Astrocyte (in vitro differentiated cells and primary cell): ENCODE measurements at regions not wholly inside any gene's neighbourhood (a gene's known extent, or its start where the extent isn't known, plus 50 kb on each side); places are given as distances from the start of the nearest gene placed in this dataset.

Source experiments
- DNase-seq: peaks from one replicate; pipeline ENCODE4 v3.0.0-alpha.2; 2010; ENCODE audit warnings: low read depth
- FAIRE-seq: peaks from 2 replicates; lab custom pipeline; 2011; peaks lifted over from hg19 to GRCh38; lab: Jason Lieb, UNC
- H2AFZ ChIP-seq: 2 replicates; pipeline ENCODE4 v1.6.0; 2012; ENCODE audit warnings: low read depth, low read length, inconsistent platforms
- H3K27ac ChIP-seq: 2 replicates; pipeline ENCODE4 v1.5.1; 2011; ENCODE audit warnings: low read depth, low read length, inconsistent platforms
- H3K27me3 ChIP-seq: 2 replicates; pipeline ENCODE4 v1.6.0; 2011; ENCODE audit warnings: low read length, inconsistent platforms; ENCODE audit not compliant: insufficient read depth
- H3K36me3 ChIP-seq: 2 replicates; pipeline ENCODE4 v1.5.1; 2011; ENCODE audit warnings: low read length, inconsistent platforms; ENCODE audit not compliant: insufficient read depth
- H3K4me1 ChIP-seq: 2 replicates; pipeline ENCODE4 v1.5.1; 2011; ENCODE audit warnings: low read length, inconsistent platforms; ENCODE audit not compliant: insufficient read depth
- H3K4me2 ChIP-seq: 2 replicates; pipeline ENCODE4 v1.6.0; 2012; ENCODE audit warnings: low read length, inconsistent platforms
- H3K4me3 ChIP-seq: 2 replicates; pipeline ENCODE4 v1.5.1; 2011; ENCODE audit warnings: low read depth, mild to moderate bottlenecking, low read length, inconsistent platforms; ENCODE audit not compliant: insufficient read depth
- H3K79me2 ChIP-seq: 2 replicates; pipeline ENCODE4 v1.6.0; 2012; ENCODE audit warnings: mild to moderate bottlenecking, low read length, inconsistent platforms; ENCODE audit not compliant: insufficient read depth
- H3K9ac ChIP-seq: 2 replicates; pipeline ENCODE4 v1.6.0; 2012; ENCODE audit warnings: mild to moderate bottlenecking, low read length, inconsistent platforms
- H3K9me3 ChIP-seq: 2 replicates; pipeline ENCODE4 v1.5.1; 2012; ENCODE audit warnings: low read depth, mild to moderate bottlenecking, low read length, inconsistent platforms; ENCODE audit not compliant: insufficient read depth
- H4K20me1 ChIP-seq: 2 replicates; pipeline ENCODE4 v1.6.0; 2012; ENCODE audit warnings: low read length, inconsistent platforms; ENCODE audit not compliant: insufficient read depth
- H3K27ac Mint-ChIP-seq: one replicate; pipeline ENCODE4 v1.8.0; 2021; ENCODE audit warnings: mild to moderate bottlenecking, mixed read lengths; ENCODE audit not compliant: unreplicated experiment
- H3K27me3 Mint-ChIP-seq: one replicate; pipeline ENCODE4 v1.8.0; 2021; ENCODE audit warnings: low read depth, mixed read lengths; ENCODE audit not compliant: unreplicated experiment
- H3K36me3 Mint-ChIP-seq: one replicate; pipeline ENCODE4 v1.8.0; 2021; ENCODE audit warnings: low read depth, mixed read lengths; ENCODE audit not compliant: unreplicated experiment
- H3K4me1 Mint-ChIP-seq: one replicate; pipeline ENCODE4 v1.8.0; 2021; ENCODE audit warnings: low read depth, mixed read lengths; ENCODE audit not compliant: unreplicated experiment
- H3K4me3 Mint-ChIP-seq: one replicate; pipeline ENCODE4 v1.8.0; 2021; ENCODE audit warnings: mild to moderate bottlenecking, moderate library complexity, mixed read lengths; ENCODE audit not compliant: unreplicated experiment
- H3K9me3 Mint-ChIP-seq: one replicate; pipeline ENCODE4 v1.8.0; 2021; ENCODE audit warnings: mild to moderate bottlenecking, mixed read lengths; ENCODE audit not compliant: unreplicated experiment
- CTCF ChIP-seq: IDR thresholded peaks from 2 replicates; pipeline ENCODE4 v1.5.1; 2011; ENCODE audit warnings: low read depth, mild to moderate bottlenecking, inconsistent platforms, low read length, moderate library complexity; ENCODE audit not compliant: insufficient read depth
- EZH2 ChIP-seq: IDR thresholded peaks from 2 replicates; pipeline ENCODE4 v1.6.1; 2012; ENCODE audit warnings: mild to moderate bottlenecking, low read length, inconsistent platforms; ENCODE audit not compliant: insufficient read depth

- H3K4me3 Mint-ChIP-seq: no peak overlapping the region
- Histone ChIP-seq H3K36me3 (no peaks in the 10 kb centered on the region), H3K79me2 (no peaks in the 10 kb centered on the region), H3K4me1 (no peaks in the 10 kb centered on the region), H3K9me3 (no peaks in the 10 kb centered on the region), H4K20me1 (no peaks in the 10 kb centered on the region), H3K4me2 (no peak overlapping the region), H3K9ac (no peak overlapping the region), H3K4me3 (no peak overlapping the region), H3K27me3 (peaks cover 3% of the 10 kb centered on the region), H2AFZ (no peak overlapping the region), H3K27ac (no peak overlapping the region)
- DNase-seq (no peak), FAIRE-seq (no peak)
- no peaks in the 10 kb centered on the region for H3K9me3 Mint-ChIP-seq
- peaks cover 2% of the 10 kb centered on the region for H3K27me3 Mint-ChIP-seq
- peaks cover 2% of the 10 kb centered on the region for H3K4me1 Mint-ChIP-seq
- no peak overlapping the region for H3K27ac Mint-ChIP-seq
- TF ChIP-seq CTCF (no peak), EZH2 (no peak)
- H3K36me3 Mint-ChIP-seq: no peaks in the 10 kb centered on the region
These were observed 93.6 kb upstream of the CNKSR3 start for GRCh38 chr6:154604119-154604518.

GRCh38 chr6:154605178-154605881 is 94.8 kb upstream of the CNKSR3 start:
- Histone ChIP-seq H3K4me3 (no peak overlapping the region), H2AFZ (no peak overlapping the region), H3K4me2 (peak overlapping the region; percentile 16), H3K4me1 (no peaks in the 10 kb centered on the region), H3K79me2 (no peaks in the 10 kb centered on the region), H4K20me1 (no peaks in the 10 kb centered on the region), H3K9me3 (no peaks in the 10 kb centered on the region), H3K27me3 (peaks cover 3% of the 10 kb centered on the region), H3K36me3 (no peaks in the 10 kb centered on the region), H3K9ac (no peak overlapping the region), H3K27ac (no peak overlapping the region)
- Mint-ChIP-seq H3K4me3 (no peak overlapping the region), H3K27ac (no peak overlapping the region), H3K4me1 (peaks cover 2% of the 10 kb centered on the region), H3K27me3 (peaks cover 2% of the 10 kb centered on the region), H3K36me3 (no peaks in the 10 kb centered on the region), H3K9me3 (no peaks in the 10 kb centered on the region)
- FAIRE-seq (no peak), DNase-seq (peak; percentile 80)
- TF ChIP-seq CTCF: no peak
- no peak for TF ChIP-seq EZH2

GRCh38 chr6:154605882-154606370 is 95.4 kb upstream of the CNKSR3 start:
- no peak for FAIRE-seq

More at GRCh38 chr6:154605882-154606370, 95.4 kb upstream of the CNKSR3 start:
- Histone ChIP-seq H3K27ac (no peak overlapping the region), H2AFZ (no peak overlapping the region), H4K20me1 (no peaks in the 10 kb centered on the region), H3K4me2 (no peak overlapping the region), H3K27me3 (peaks cover 3% of the 10 kb centered on the region), H3K9me3 (no peaks in the 10 kb centered on the region), H3K79me2 (no peaks in the 10 kb centered on the region), H3K4me3 (no peak overlapping the region), H3K9ac (no peak overlapping the region), H3K36me3 (no peaks in the 10 kb centered on the region), H3K4me1 (no peaks in the 10 kb centered on the region)
- peaks cover 2% of the 10 kb centered on the region for H3K4me1 Mint-ChIP-seq
- DNase-seq: no peak
- TF ChIP-seq CTCF (no peak), EZH2 (no peak)
- H3K36me3 Mint-ChIP-seq: no peaks in the 10 kb centered on the region
- H3K9me3 Mint-ChIP-seq: no peaks in the 10 kb centered on the region
- peaks cover 2% of the 10 kb centered on the region for H3K27me3 Mint-ChIP-seq
- H3K4me3 Mint-ChIP-seq: no peak overlapping the region
- no peak overlapping the region for H3K27ac Mint-ChIP-seq
